ENCODE measurements at regions not wholly inside any gene's neighbourhood (a gene's known extent, or its start where the extent isn't known, plus 50 kb on each side); places are given as distances from the start of the nearest gene placed in this dataset.
"Not testable (repeated sequence)": the region's sequence is repeated elsewhere in the genome, so short reads cannot be mapped to it uniquely, and the experiment has no call there.

DNA sequence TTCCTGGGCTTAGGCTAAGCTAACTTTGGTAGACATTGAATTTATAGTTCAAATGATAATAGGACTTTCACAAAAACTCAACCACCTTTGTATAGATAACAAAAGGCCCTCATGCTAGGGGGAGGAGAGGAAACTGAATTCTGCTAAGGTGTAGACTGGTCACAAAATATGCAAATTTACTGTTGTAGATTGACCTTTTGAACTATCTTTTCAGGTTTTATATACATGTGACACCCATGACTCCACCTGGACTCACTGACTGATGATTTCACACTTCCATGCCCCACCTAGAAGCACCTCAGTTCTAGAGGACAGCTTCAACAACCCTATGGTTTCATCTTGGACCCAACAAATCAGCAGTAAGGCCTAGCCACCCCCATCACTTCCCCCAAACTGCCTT is 165.7 kb downstream of the CEMIP2 start:
- no peaks in the 10 kb centered on the region for H3F3A ChIP-seq (ENCODE audit: control insufficient read depth, insufficient read depth)
- TF ChIP-seq, protein P1, sequence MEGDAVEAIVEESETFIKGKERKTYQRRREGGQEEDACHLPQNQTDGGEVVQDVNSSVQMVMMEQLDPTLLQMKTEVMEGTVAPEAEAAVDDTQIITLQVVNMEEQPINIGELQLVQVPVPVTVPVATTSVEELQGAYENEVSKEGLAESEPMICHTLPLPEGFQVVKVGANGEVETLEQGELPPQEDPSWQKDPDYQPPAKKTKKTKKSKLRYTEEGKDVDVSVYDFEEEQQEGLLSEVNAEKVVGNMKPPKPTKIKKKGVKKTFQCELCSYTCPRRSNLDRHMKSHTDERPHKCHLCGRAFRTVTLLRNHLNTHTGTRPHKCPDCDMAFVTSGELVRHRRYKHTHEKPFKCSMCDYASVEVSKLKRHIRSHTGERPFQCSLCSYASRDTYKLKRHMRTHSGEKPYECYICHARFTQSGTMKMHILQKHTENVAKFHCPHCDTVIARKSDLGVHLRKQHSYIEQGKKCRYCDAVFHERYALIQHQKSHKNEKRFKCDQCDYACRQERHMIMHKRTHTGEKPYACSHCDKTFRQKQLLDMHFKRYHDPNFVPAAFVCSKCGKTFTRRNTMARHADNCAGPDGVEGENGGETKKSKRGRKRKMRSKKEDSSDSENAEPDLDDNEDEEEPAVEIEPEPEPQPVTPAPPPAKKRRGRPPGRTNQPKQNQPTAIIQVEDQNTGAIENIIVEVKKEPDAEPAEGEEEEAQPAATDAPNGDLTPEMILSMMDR (IDR thresholded peaks at IDR 0.05; ENCODE audit: low read depth, low read length, poor library complexity, severe bottlenecking), result no peak
- no peak for TF ChIP-seq EZH2phosphoT487 (IDR thresholded peaks at IDR 0.05; ENCODE audit: borderline replicate concordance, low read length)
- no peaks in the 10 kb centered on the region for H4K20me1 ChIP-seq (ENCODE audit: control insufficient read depth, insufficient read depth, low read depth, low read length)
- H3K79me2 ChIP-seq (ENCODE audit: control insufficient read depth, low read length), result no peaks in the 10 kb centered on the region
- no peak overlapping the region for H3K4me2 ChIP-seq (ENCODE audit: low read length)
- no peaks in the 10 kb centered on the region for H3K27me3 ChIP-seq (ENCODE audit: control insufficient read depth, low read length)
- no peaks in the 10 kb centered on the region for H3K4me1 ChIP-seq (ENCODE audit: control insufficient read depth, low read length)
- no peak overlapping the region for H3K27ac ChIP-seq (ENCODE audit: low read depth, low read length)
- H3K4me3 ChIP-seq (ENCODE audit: low read length), result no peak overlapping the region
- no peaks in the 10 kb centered on the region for H3K9me2 ChIP-seq (replicated peaks; ENCODE audit: control insufficient read depth, low read length)
- no peaks in the 10 kb centered on the region for H3K36me3 ChIP-seq (ENCODE audit: control insufficient read depth, low read length)
- H3K9me3 ChIP-seq (ENCODE audit: control insufficient read depth, insufficient read depth, low read length), result no peaks in the 10 kb centered on the region

DNA sequence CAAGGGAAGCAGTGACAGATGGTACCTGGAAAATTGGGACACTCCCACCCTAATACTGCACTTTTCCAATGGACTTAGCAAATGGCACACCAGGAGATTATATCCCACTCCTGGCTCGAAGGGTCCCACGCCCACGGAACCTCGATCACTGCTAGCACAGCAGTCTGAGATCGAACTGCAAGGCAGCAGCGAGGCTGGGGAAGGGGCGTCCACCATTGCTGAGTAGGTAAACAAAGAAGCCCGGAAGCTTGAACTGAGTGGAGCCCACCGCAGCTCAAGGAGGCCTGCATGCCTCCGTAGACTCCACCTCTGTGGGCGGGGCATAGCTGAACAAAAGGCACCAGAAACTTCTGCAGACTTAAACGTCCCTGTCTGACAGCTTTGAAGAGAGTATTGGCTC is 172.6 kb downstream of the CEMIP2 start:
- not testable (repeated sequence) for H3K79me2 ChIP-seq (ENCODE audit: control insufficient read depth, low read length); H3K4me2 ChIP-seq (ENCODE audit: low read length); H3F3A ChIP-seq (ENCODE audit: control insufficient read depth, insufficient read depth); H3K27ac ChIP-seq (ENCODE audit: low read depth, low read length); H3K4me3 ChIP-seq (ENCODE audit: low read length); H3K4me1 ChIP-seq (ENCODE audit: control insufficient read depth, low read length); H3K27me3 ChIP-seq (ENCODE audit: control insufficient read depth, low read length); H4K20me1 ChIP-seq (ENCODE audit: control insufficient read depth, insufficient read depth, low read depth, low read length); H3K9me2 ChIP-seq (replicated peaks; ENCODE audit: control insufficient read depth, low read length); H3K36me3 ChIP-seq (ENCODE audit: control insufficient read depth, low read length); H3K9me3 ChIP-seq (ENCODE audit: control insufficient read depth, insufficient read depth, low read length)

DNA sequence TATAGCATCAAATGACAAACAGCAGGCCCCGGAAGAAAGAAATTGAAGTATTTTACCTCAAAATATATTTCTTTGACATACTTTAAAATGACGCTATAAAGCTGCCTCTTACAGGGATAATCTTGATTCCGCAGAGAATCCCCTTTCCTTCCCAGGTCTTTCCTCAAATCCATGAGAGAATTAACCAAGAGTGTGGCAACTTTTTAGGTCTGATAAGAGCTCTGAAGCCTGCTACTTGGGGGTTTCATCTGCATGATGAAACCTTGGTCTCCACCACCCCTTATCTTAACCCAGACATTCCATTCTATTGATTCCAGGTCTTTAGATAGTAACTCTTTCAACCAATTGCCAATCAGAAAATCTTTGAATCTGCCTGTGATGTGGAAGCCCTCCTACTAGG is 173.8 kb downstream of the CEMIP2 start:
- Histone ChIP-seq H3K4me3 (ENCODE audit: low read length) (no peak overlapping the region), H3K36me3 (ENCODE audit: control insufficient read depth, low read length) (no peaks in the 10 kb centered on the region), H3K79me2 (ENCODE audit: control insufficient read depth, low read length) (no peaks in the 10 kb centered on the region), H3K27me3 (ENCODE audit: control insufficient read depth, low read length) (no peaks in the 10 kb centered on the region), H3F3A (ENCODE audit: control insufficient read depth, insufficient read depth) (no peaks in the 10 kb centered on the region), H3K4me1 (ENCODE audit: control insufficient read depth, low read length) (no peaks in the 10 kb centered on the region), H3K4me2 (ENCODE audit: low read length) (no peak overlapping the region), H3K27ac (ENCODE audit: low read depth, low read length) (no peak overlapping the region), H4K20me1 (ENCODE audit: control insufficient read depth, insufficient read depth, low read depth, low read length) (no peaks in the 10 kb centered on the region), H3K9me2 (replicated peaks; ENCODE audit: control insufficient read depth, low read length) (no peaks in the 10 kb centered on the region), H3K9me3 (ENCODE audit: control insufficient read depth, insufficient read depth, low read length) (no peaks in the 10 kb centered on the region)
- TF ChIP-seq, protein P1 (IDR thresholded peaks at IDR 0.05; ENCODE audit: low read depth, low read length, poor library complexity, severe bottlenecking), result no peak
- TF ChIP-seq EZH2phosphoT487 (IDR thresholded peaks at IDR 0.05; ENCODE audit: borderline replicate concordance, low read length), result no peak

DNA sequence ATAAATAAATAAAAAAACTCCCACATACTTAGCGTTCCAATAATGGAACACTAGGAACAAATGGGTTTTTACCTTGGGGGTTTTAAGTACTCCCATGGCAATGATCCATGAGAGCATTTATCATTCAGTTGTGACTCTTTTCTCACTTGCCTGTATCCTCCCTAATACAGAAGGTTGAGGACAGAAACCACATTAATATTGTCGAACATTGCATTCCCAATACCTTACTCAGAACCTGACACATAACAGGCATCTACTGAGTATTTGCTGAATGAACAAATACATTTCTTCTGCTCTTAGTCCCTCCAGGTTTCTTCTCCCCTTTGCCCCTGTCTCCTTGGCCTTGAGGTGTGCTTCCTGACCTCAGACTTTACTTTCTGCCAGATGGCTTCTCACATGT is 175.9 kb downstream of the CEMIP2 start:
- Histone ChIP-seq H3K27ac (ENCODE audit: low read depth, low read length) (no peak overlapping the region), H3K27me3 (ENCODE audit: control insufficient read depth, low read length) (no peaks in the 10 kb centered on the region), H3K4me2 (ENCODE audit: low read length) (no peak overlapping the region), H3F3A (ENCODE audit: control insufficient read depth, insufficient read depth) (no peaks in the 10 kb centered on the region), H3K36me3 (ENCODE audit: control insufficient read depth, low read length) (no peaks in the 10 kb centered on the region), H4K20me1 (ENCODE audit: control insufficient read depth, insufficient read depth, low read depth, low read length) (no peaks in the 10 kb centered on the region), H3K4me3 (ENCODE audit: low read length) (no peak overlapping the region), H3K79me2 (ENCODE audit: control insufficient read depth, low read length) (no peaks in the 10 kb centered on the region), H3K4me1 (ENCODE audit: control insufficient read depth, low read length) (no peaks in the 10 kb centered on the region), H3K9me2 (replicated peaks; ENCODE audit: control insufficient read depth, low read length) (no peaks in the 10 kb centered on the region), H3K9me3 (ENCODE audit: control insufficient read depth, insufficient read depth, low read length) (no peaks in the 10 kb centered on the region)
- TF ChIP-seq, protein P1 (IDR thresholded peaks at IDR 0.05; ENCODE audit: low read depth, low read length, poor library complexity, severe bottlenecking), result no peak
- no peak for TF ChIP-seq EZH2phosphoT487 (IDR thresholded peaks at IDR 0.05; ENCODE audit: borderline replicate concordance, low read length)
